PC-9 (cell line): ENCODE measurements at regions not wholly inside any gene's neighbourhood (a gene's known extent, or its start where the extent isn't known, plus 50 kb on each side); places are given as distances from the start of the nearest gene placed in this dataset.

ENCODE experiments used
- BruUV-seq: library from RNA; stranded (reverse); fragments of 400-500 nt; replicated peaks from 2 replicates; lab custom pipeline; 2021; lab: Mats Ljungman, UMichigan
- CTCF ChIA-PET: fragments of 300-600 bp; sonication (Branson Sonifier 250); formaldehyde crosslinking; loops from one replicate; lab custom pipeline; 2022; ENCODE audit warnings: antibody characterized with exemption; lab: Charles Lee
- POLR2A ChIA-PET: fragments of 300-600 bp; sonication (Branson Sonifier 250); formaldehyde crosslinking; loops from one replicate; lab custom pipeline; 2022; ENCODE audit warnings: antibody characterized with exemption; ENCODE audit not compliant: unreplicated experiment; lab: Charles Lee
- DNase-seq, 2 experiments: peaks; one replicate each; pipeline versions ENCODE4 v3.0.0 to v3.0.0-alpha.2; 2015 to 2022; ENCODE audit warnings: mixed read lengths in 1 of 2
- H2AFZ ChIP-seq: fragments of 200-600 bp; sonication (generic); 2 replicates; pipeline ENCODE4 v1.8.1; 2017; ENCODE audit warnings: antibody characterized with exemption
- H3F3A ChIP-seq: fragments of 200-600 bp; sonication (generic); 2 replicates; pipeline ENCODE4 v1.8.1; 2017; ENCODE audit warnings: antibody characterized with exemption, mild to moderate bottlenecking, low read depth; ENCODE audit not compliant: insufficient read depth
- H3K27ac ChIP-seq: fragments of 200-600 bp; sonication (generic); 2 replicates; pipeline ENCODE4 v1.6.1; 2016; ENCODE audit warnings: mixed run types
- H3K27me3 ChIP-seq: fragments of 200-600 bp; sonication (generic); 2 replicates; pipeline ENCODE4 v1.6.1; 2016; ENCODE audit warnings: low read depth, mixed run types; ENCODE audit not compliant: insufficient read depth
- H3K36me3 ChIP-seq: fragments of 200-600 bp; sonication (generic); 2 replicates; pipeline ENCODE4 v1.6.1; 2016; ENCODE audit warnings: low read depth, mixed run types
- H3K4me1 ChIP-seq: fragments of 200-600 bp; sonication (generic); replicated peaks from 2 replicates; pipeline ENCODE4 v1.6.1; 2016; ENCODE audit warnings: mixed run types; ENCODE audit not compliant: insufficient read depth
- H3K4me2 ChIP-seq: fragments of 200-600 bp; sonication (generic); 2 replicates; pipeline ENCODE4 v1.6.1; 2017; ENCODE audit warnings: mixed run types
- H3K4me3 ChIP-seq: fragments of 200-600 bp; sonication (generic); 2 replicates; pipeline ENCODE4 v1.6.1; 2016; ENCODE audit warnings: mixed run types
- H3K79me2 ChIP-seq: fragments of 200-600 bp; sonication (generic); 2 replicates; pipeline ENCODE4 v1.6.1; 2017; ENCODE audit warnings: low read depth, mixed run types
- H3K9me2 ChIP-seq: fragments of 200-600 bp; sonication (generic); 2 replicates; pipeline ENCODE4 v1.8.1; 2017; ENCODE audit warnings: mild to moderate bottlenecking; ENCODE audit not compliant: insufficient read depth
- H3K9me3 ChIP-seq: fragments of 200-600 bp; sonication (generic); 2 replicates; pipeline ENCODE4 v1.8.1; 2016; ENCODE audit warnings: low read depth; ENCODE audit not compliant: insufficient read depth
- H4K20me1 ChIP-seq: fragments of 200-600 bp; sonication (generic); 2 replicates; pipeline ENCODE4 v1.8.1; 2017; ENCODE audit not compliant: insufficient read depth
- EZH2 ChIP-seq: fragments of 200-600 bp; sonication (generic); IDR thresholded peaks from 2 replicates; pipeline ENCODE4 v1.8.0; 2017; ENCODE audit warnings: antibody characterized with exemption, low read depth
- intact Hi-C: fragments of 100-400 bp; cut with micrococcal nuclease; formaldehyde crosslinking; loops from one replicate; pipeline ENCODE4 v1.10.0; 2022; ENCODE audit not compliant: unreplicated experiment
- TF ChIP-seq, protein P1 (sequence below): fragments of 200-600 bp; sonication (generic); conservative IDR thresholded peaks from 2 replicates; pipeline ENCODE4 v1.6.1; 2017; ENCODE audit warnings: mixed run types, antibody characterized with exemption, mild to moderate bottlenecking, moderate library complexity

DNA sequence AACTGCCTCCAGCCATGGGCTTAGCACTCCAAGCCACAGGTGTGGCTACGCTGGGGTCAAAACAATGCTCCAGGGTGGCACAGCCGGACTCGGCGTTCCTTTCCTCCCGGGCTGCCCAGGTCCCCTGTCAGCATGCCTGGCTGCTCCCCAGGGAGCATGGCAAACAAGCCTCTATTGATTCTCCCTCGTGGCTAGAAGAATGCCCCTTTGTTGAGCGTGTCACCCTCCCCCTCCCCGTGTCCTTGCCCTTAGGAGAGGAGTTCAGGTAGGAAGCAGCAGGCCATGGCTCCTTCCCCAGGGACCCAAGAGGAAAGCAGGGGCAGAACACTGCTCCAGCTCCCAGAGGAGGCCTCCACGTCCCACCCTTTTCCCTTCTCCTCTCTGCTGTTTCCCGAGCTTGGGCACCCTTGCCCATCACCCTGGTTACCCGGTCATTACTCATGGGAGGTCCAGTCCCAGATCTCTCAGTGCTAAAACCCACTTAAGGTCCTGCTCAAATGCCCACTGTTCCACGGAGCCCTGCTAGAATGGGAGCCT, 57.4 kb upstream of the CITED4 start:
- Histone ChIP-seq H3F3A (no peaks in the 10 kb centered on the region; the same call in 1 of the 2 replicates), H3K4me1 (peaks cover 21% of the 10 kb centered on the region), H3K9me3 (no peaks in the 10 kb centered on the region), H3K27me3 (no peaks in the 10 kb centered on the region), H2AFZ (peak overlapping the region; percentile 55), H3K4me3 (no peak overlapping the region), H3K27ac (peak overlapping the region; percentile 34), H3K79me2 (no peaks in the 10 kb centered on the region), H3K4me2 (peak overlapping the region; percentile 45), H3K36me3 (no peaks in the 10 kb centered on the region), H4K20me1 (no peaks in the 10 kb centered on the region), H3K9me2 (no peaks in the 10 kb centered on the region)
- no TSS peak for BruUV-seq
- TF ChIP-seq, protein P1, sequence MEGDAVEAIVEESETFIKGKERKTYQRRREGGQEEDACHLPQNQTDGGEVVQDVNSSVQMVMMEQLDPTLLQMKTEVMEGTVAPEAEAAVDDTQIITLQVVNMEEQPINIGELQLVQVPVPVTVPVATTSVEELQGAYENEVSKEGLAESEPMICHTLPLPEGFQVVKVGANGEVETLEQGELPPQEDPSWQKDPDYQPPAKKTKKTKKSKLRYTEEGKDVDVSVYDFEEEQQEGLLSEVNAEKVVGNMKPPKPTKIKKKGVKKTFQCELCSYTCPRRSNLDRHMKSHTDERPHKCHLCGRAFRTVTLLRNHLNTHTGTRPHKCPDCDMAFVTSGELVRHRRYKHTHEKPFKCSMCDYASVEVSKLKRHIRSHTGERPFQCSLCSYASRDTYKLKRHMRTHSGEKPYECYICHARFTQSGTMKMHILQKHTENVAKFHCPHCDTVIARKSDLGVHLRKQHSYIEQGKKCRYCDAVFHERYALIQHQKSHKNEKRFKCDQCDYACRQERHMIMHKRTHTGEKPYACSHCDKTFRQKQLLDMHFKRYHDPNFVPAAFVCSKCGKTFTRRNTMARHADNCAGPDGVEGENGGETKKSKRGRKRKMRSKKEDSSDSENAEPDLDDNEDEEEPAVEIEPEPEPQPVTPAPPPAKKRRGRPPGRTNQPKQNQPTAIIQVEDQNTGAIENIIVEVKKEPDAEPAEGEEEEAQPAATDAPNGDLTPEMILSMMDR, result no peak
- no peak for TF ChIP-seq EZH2
- POLR2A ChIA-PET, result no interaction called here
- DNase-seq, result peak; percentile 76 to 77
- intact Hi-C loops, result loop anchor here (1.0 kb wide), 1 partner anchor 20 kb away; no protein-coding TSS in a partner anchor
- CTCF ChIA-PET, result no interaction called here

DNA sequence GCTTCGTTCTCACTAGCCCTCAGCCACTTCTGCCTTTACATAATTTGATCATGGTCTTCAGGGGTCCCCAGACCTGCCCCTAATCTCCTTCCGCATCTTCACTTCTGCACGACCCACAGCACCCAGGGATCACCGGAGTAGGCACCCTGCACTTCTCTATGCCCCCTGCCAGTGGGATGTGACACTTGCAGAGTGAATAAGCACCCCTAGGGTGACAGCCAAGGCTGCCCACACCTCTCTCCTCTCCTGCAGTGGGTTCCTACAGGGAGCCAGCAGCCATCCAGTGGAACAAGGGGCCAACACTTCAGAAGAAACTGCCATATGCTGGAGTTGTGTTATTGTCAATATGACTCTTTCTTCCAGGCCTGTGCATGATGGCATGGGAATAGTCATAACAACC, 58.0 kb upstream of the CTPS1 start:
- TF ChIP-seq, protein P1, result no peak
- no peak for TF ChIP-seq EZH2
- H3K9me3 ChIP-seq, result no peaks in the 10 kb centered on the region
- no peak for DNase-seq
- ChIA-PET POLR2A (no interaction called here), CTCF (interaction anchor here (0.6 kb wide), 1 partner anchor 389 kb away, joined by 3 read pairs; no protein-coding TSS in a partner anchor)
- no peak overlapping the region for H3K27ac ChIP-seq
- no peaks in the 10 kb centered on the region for H3K27me3 ChIP-seq
- no peak overlapping the region for H2AFZ ChIP-seq
- H3K9me2 ChIP-seq, result no peaks in the 10 kb centered on the region
- H4K20me1 ChIP-seq, result no peaks in the 10 kb centered on the region
- intact Hi-C loops, result no loop called here
- H3K4me2 ChIP-seq, result no peak overlapping the region
- H3F3A ChIP-seq, result no peaks in the 10 kb centered on the region; the same call in 1 of the 2 replicates
- H3K4me1 ChIP-seq, result peaks cover 31% of the 10 kb centered on the region
- no TSS peak for BruUV-seq
- no peak overlapping the region for H3K4me3 ChIP-seq
- no peaks in the 10 kb centered on the region for H3K79me2 ChIP-seq
- H3K36me3 ChIP-seq, result no peaks in the 10 kb centered on the region

GRCh38 chr1:40921981-40922677, 57.4 kb upstream of the CTPS1 start:
- BruUV-seq, result no TSS peak
- Histone ChIP-seq H3K4me1 (peaks cover 36% of the 10 kb centered on the region), H3K9me2 (no peaks in the 10 kb centered on the region), H3K36me3 (no peaks in the 10 kb centered on the region), H3K4me3 (no peak overlapping the region), H3K79me2 (no peaks in the 10 kb centered on the region), H3K27ac (no peak overlapping the region), H3F3A (no peaks in the 10 kb centered on the region; the same call in 1 of the 2 replicates), H4K20me1 (no peaks in the 10 kb centered on the region), H3K27me3 (no peaks in the 10 kb centered on the region), H3K9me3 (no peaks in the 10 kb centered on the region), H2AFZ (no peak overlapping the region), H3K4me2 (no peak overlapping the region)
- ChIA-PET POLR2A (no interaction called here), CTCF (interaction anchor here (0.6 kb wide), 1 partner anchor 390 kb away, joined by 3 read pairs; no protein-coding TSS in a partner anchor)
- no peak for TF ChIP-seq EZH2
- TF ChIP-seq, protein P1, result no peak
- no peak for DNase-seq
- intact Hi-C loops, result no loop called here
